Esophagus muscularis mucosa (tissue), 4 donors: ENCODE measurements at regions not wholly inside any gene's neighbourhood (a gene's known extent, or its start where the extent isn't known, plus 50 kb on each side); places are given as distances from the start of the nearest gene placed in this dataset.

Experiments
- CTCF ChIP-seq, 3 experiments: fragments of 200-600 bp in 2 of 3; fragments of 450-650 bp in 1 of 3; sonication (generic) in 2 of 3; IDR thresholded peaks; one replicate each; pipeline ENCODE4 v1.5.1; 2017 to 2019; ENCODE audit warnings: antibody characterized with exemption in 3 of 3, mild to moderate bottlenecking in 2 of 3, moderate library complexity in 1 of 3
- EP300 ChIP-seq: sonication (generic); formaldehyde crosslinking; IDR thresholded peaks from one replicate; pipeline ENCODE4 v1.6.1; 2017; ENCODE audit warnings: antibody characterized with exemption
- POLR2A ChIP-seq: fragments of 450-650 bp; IDR thresholded peaks from one replicate; pipeline ENCODE4 v1.6.1; 2017; ENCODE audit warnings: antibody characterized with exemption, moderate library complexity, mild to moderate bottlenecking, low read depth
- POLR2AphosphoS5 ChIP-seq, 2 donors: sonication (generic); formaldehyde crosslinking; IDR thresholded peaks; one replicate each; pipeline ENCODE4 v1.6.1; 2017; ENCODE audit warnings: antibody characterized with exemption in 2 of 2

- TF ChIP-seq POLR2A (no peak), CTCF (IDR thresholded peaks at IDR 0.05) (no peak), POLR2AphosphoS5 (IDR thresholded peaks at IDR 0.05) (peak; percentile 5 to 38), EP300 (no peak)
These were observed 260.8 kb downstream of the AUH start for GRCh38 chr9:91100878-91101450.
